ENCODE measurements at regions not wholly inside any gene's neighbourhood (a gene's known extent, or its start where the extent isn't known, plus 50 kb on each side); places are given as distances from the start of the nearest gene placed in this dataset.

DNA sequence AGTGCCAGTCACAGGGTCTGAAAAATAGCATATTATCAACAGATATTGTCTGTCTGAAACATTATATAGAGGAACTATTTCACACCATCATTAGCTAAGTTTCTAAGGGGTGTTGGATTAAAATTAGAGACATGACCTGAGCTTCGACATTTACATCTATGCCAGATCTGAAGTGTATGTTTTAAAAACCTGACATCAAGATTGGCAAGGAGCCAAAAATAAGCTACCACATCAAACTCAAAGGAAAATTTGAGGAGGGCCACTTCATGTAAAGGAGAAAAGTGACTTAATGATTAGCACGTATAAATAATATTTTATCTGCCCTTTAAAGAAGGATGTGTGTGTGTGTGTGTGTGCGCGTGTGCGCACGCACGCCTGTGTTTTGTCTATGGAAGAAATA, 752.0 kb upstream of the GRM7 start:
- H3K27ac ChIP-seq (ENCODE audit: low read depth, low read length), result no peak overlapping the region
- no peaks in the 10 kb centered on the region for H3K4me1 ChIP-seq (ENCODE audit: control insufficient read depth in 2 of 2, insufficient read depth in 2 of 2, low read length in 2 of 2)
- CTCF ChIA-PET, result no interaction called here
- intact Hi-C loops (cut with micrococcal nuclease), result no loop called here
- no peaks in the 10 kb centered on the region for H3K27me3 ChIP-seq (ENCODE audit: control insufficient read depth in 2 of 2, insufficient read depth in 2 of 2, low read length in 2 of 2)
- ATAC-seq (no peak), DNase-seq (no peak)
- Mint-ChIP-seq H3K4me3 (no peak overlapping the region), H3K36me3 (no peaks in the 10 kb centered on the region), H3K4me1 (no peaks in the 10 kb centered on the region), H3K27me3 (no peaks in the 10 kb centered on the region), H3K9me3 (peaks cover 0 to 18% (median 7%) of the 10 kb centered on the region in 11 donors), H3K27ac (no peak overlapping the region)
- H3K9me3 ChIP-seq (ENCODE audit: control insufficient read depth in 2 of 3, low read length in 3 of 3), result no peaks in the 10 kb centered on the region
- no peak overlapping the region for H3K4me3 ChIP-seq (ENCODE audit: low read length)
- POLR2A ChIA-PET, result no interaction called here
- H3K36me3 ChIP-seq (ENCODE audit: control insufficient read depth in 2 of 3, insufficient read depth in 3 of 3, low read length in 3 of 3), result no peaks in the 10 kb centered on the region

DNA sequence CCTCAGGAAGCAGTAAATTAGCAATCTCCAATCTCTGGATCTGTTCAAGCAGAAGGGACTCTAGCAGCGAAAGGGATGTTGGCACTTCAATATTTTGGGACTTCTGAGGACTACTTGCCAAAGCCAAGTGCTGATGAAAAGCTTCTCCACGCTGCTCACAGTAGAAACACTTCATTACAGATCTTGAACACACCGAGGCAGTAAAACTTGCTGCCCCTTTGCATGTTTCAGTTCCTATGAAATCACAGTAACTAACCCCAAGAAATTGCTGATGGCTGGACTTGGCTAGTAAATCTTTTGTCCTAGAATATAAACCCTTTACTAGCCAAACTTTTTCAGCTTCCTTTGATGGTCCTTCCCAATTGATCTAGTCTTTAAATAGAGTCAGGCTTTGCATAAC, 750.5 kb upstream of the GRM7 start:
- peaks cover 0 to 19% (median 4%) of the 10 kb centered on the region in 11 donors for H3K9me3 Mint-ChIP-seq
- no peaks in the 10 kb centered on the region for H3K4me1 Mint-ChIP-seq
- ATAC-seq, result no peak
- Histone ChIP-seq H3K4me3 (ENCODE audit: low read length) (no peak overlapping the region), H3K27me3 (ENCODE audit: control insufficient read depth in 2 of 2, insufficient read depth in 2 of 2, low read length in 2 of 2) (no peaks in the 10 kb centered on the region), H3K4me1 (ENCODE audit: control insufficient read depth in 2 of 2, insufficient read depth in 2 of 2, low read length in 2 of 2) (no peaks in the 10 kb centered on the region), H3K9me3 (ENCODE audit: control insufficient read depth in 2 of 3, low read length in 3 of 3) (no peaks in the 10 kb centered on the region), H3K27ac (ENCODE audit: low read depth, low read length) (no peak overlapping the region), H3K36me3 (ENCODE audit: control insufficient read depth in 2 of 3, insufficient read depth in 3 of 3, low read length in 3 of 3) (no peaks in the 10 kb centered on the region)
- ChIA-PET CTCF (no interaction called here), POLR2A (no interaction called here)
- intact Hi-C loops (cut with micrococcal nuclease), result no loop called here
- no peaks in the 10 kb centered on the region for H3K27me3 Mint-ChIP-seq
- H3K27ac Mint-ChIP-seq, result no peak overlapping the region
- no peaks in the 10 kb centered on the region for H3K36me3 Mint-ChIP-seq
- DNase-seq, result no peak
- H3K4me3 Mint-ChIP-seq, result no peak overlapping the region

DNA sequence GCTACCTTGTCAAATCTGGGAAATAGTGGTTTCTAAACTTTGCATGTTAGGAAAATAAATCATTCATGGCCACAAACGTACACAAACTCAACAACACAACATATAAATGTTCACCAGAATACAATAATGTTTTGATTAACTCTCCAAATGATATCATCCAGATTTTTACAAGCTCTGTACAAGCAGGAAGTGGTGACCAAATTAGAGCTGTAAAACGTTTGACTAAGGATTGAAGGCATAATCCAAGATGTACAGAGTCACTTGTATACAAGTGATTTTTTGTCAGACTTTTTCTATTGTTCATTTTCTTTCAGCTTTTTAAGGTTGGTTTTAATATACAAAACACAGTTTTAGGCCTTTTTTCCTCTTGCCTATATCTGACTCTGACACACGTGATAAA, 748.4 kb upstream of the GRM7 start:
- no peaks in the 10 kb centered on the region for H3K4me1 Mint-ChIP-seq
- ChIA-PET CTCF (no interaction called here), POLR2A (no interaction called here)
- Histone ChIP-seq H3K9me3 (ENCODE audit: control insufficient read depth in 2 of 3, low read length in 3 of 3) (no peaks in the 10 kb centered on the region), H3K27me3 (ENCODE audit: control insufficient read depth in 2 of 2, insufficient read depth in 2 of 2, low read length in 2 of 2) (no peaks in the 10 kb centered on the region), H3K36me3 (ENCODE audit: control insufficient read depth in 2 of 3, insufficient read depth in 3 of 3, low read length in 3 of 3) (no peaks in the 10 kb centered on the region), H3K27ac (ENCODE audit: low read depth, low read length) (no peak overlapping the region), H3K4me1 (ENCODE audit: control insufficient read depth in 2 of 2, insufficient read depth in 2 of 2, low read length in 2 of 2) (no peaks in the 10 kb centered on the region), H3K4me3 (ENCODE audit: low read length) (no peak overlapping the region)
- H3K27me3 Mint-ChIP-seq, result no peaks in the 10 kb centered on the region
- H3K9me3 Mint-ChIP-seq, result peaks cover 0 to 20% (median 0%) of the 10 kb centered on the region in 11 donors
- no peak overlapping the region for H3K27ac Mint-ChIP-seq
- no peak overlapping the region for H3K4me3 Mint-ChIP-seq
- ATAC-seq (no peak), DNase-seq (no peak)
- intact Hi-C loops (cut with micrococcal nuclease), result no loop called here
- H3K36me3 Mint-ChIP-seq, result no peaks in the 10 kb centered on the region

DNA sequence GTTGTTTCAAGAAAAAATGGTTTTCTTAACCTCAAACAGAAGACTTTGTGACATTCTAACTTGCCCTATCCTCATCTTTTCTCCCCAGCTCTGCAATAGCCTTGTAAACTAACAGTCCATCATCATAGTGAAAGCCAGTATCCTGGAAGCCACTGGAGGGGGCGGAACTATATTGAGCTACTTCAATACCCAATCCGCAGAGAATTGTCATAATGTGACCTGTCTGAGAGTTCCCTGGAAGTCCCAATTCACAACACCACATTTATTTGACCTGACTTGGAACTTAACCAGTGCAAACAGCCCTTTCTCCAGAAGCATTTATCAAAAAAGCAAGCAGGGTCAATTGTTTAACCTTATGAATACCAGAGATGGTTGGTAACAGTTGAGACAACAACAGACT, 747.6 kb upstream of the GRM7 start:
- Mint-ChIP-seq H3K27me3 (no peaks in the 10 kb centered on the region), H3K36me3 (no peaks in the 10 kb centered on the region), H3K27ac (no peak overlapping the region), H3K4me1 (no peaks in the 10 kb centered on the region), H3K9me3 (peaks cover 0 to 26% (median 3%) of the 10 kb centered on the region in 11 donors), H3K4me3 (no peak overlapping the region)
- DNase-seq (no peak), ATAC-seq (no peak)
- no peaks in the 10 kb centered on the region for H3K36me3 ChIP-seq (ENCODE audit: control insufficient read depth in 2 of 3, insufficient read depth in 3 of 3, low read length in 3 of 3)
- no peaks in the 10 kb centered on the region for H3K9me3 ChIP-seq (ENCODE audit: control insufficient read depth in 2 of 3, low read length in 3 of 3)
- no peaks in the 10 kb centered on the region for H3K4me1 ChIP-seq (ENCODE audit: control insufficient read depth in 2 of 2, insufficient read depth in 2 of 2, low read length in 2 of 2)
- H3K4me3 ChIP-seq (ENCODE audit: low read length), result no peak overlapping the region
- ChIA-PET CTCF (no interaction called here), POLR2A (no interaction called here)
- no peaks in the 10 kb centered on the region for H3K27me3 ChIP-seq (ENCODE audit: control insufficient read depth in 2 of 2, insufficient read depth in 2 of 2, low read length in 2 of 2)
- intact Hi-C loops (cut with micrococcal nuclease), result no loop called here
- H3K27ac ChIP-seq (ENCODE audit: low read depth, low read length), result no peak overlapping the region

DNA sequence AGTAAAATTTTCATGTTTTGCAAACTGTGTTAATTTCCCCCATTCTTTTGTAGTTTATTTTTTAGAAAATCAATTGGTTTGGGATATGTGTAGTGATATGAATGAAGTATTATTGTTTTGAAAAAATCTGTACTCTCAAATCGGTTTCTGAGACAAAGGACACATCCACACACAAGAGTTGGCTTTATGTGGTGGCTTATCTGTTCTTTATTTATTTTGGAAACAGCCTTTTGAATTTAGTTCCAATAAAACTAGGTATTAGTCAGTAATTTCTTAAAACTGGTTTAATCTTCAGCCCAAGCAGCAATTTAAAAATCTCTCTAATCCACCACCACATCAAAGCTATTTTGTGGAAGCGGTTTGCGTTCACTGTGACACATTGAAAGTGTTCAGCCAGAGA, 741.5 kb upstream of the GRM7 start:
- no peaks in the 10 kb centered on the region for H3K4me1 ChIP-seq (ENCODE audit: control insufficient read depth in 2 of 2, insufficient read depth in 2 of 2, low read length in 2 of 2)
- H3K9me3 ChIP-seq (ENCODE audit: control insufficient read depth in 2 of 3, low read length in 3 of 3), result no peaks in the 10 kb centered on the region
- Mint-ChIP-seq H3K4me1 (no peaks in the 10 kb centered on the region), H3K27me3 (no peaks in the 10 kb centered on the region), H3K4me3 (no peak overlapping the region), H3K36me3 (no peaks in the 10 kb centered on the region), H3K27ac (no peak overlapping the region), H3K9me3 (peaks cover 0 to 18% (median 2%) of the 10 kb centered on the region in 11 donors)
- DNase-seq, result no peak
- ChIA-PET CTCF (no interaction called here), POLR2A (no interaction called here)
- no peak overlapping the region for H3K4me3 ChIP-seq (ENCODE audit: low read length)
- H3K27ac ChIP-seq (ENCODE audit: low read depth, low read length), result no peak overlapping the region
- intact Hi-C loops (cut with micrococcal nuclease), result no loop called here
- no peaks in the 10 kb centered on the region for H3K27me3 ChIP-seq (ENCODE audit: control insufficient read depth in 2 of 2, insufficient read depth in 2 of 2, low read length in 2 of 2)
- H3K36me3 ChIP-seq (ENCODE audit: control insufficient read depth in 2 of 3, insufficient read depth in 3 of 3, low read length in 3 of 3), result no peaks in the 10 kb centered on the region
- ATAC-seq, result no peak

DNA sequence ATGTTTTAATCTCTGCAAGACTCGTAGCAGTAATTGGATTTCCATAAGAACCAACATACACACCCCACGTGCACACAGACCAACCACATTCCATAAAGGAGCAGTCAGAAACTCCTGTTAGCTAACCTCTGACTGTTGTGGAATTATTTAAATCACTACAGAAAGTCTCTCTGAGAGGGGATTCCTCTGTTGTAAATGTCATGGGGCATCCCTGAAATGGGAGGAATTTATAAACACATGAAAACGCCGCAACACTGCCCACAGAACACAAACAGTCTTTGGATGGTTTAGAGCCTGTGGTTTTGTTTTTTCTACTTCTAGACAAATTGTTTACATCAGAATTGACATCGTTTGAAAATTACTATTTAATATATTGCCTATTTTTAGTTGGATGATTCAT, 740.1 kb upstream of the GRM7 start:
- H3K4me3 Mint-ChIP-seq, result no peak overlapping the region
- DNase-seq (no peak), ATAC-seq (no peak)
- H3K36me3 Mint-ChIP-seq, result no peaks in the 10 kb centered on the region
- H3K27me3 ChIP-seq (ENCODE audit: control insufficient read depth in 2 of 2, insufficient read depth in 2 of 2, low read length in 2 of 2), result no peaks in the 10 kb centered on the region
- intact Hi-C loops (cut with micrococcal nuclease), result no loop called here
- peaks cover 0 to 12% (median 2%) of the 10 kb centered on the region in 11 donors for H3K9me3 Mint-ChIP-seq
- POLR2A ChIA-PET, result no interaction called here
- no peaks in the 10 kb centered on the region for H3K9me3 ChIP-seq (ENCODE audit: control insufficient read depth in 2 of 3, low read length in 3 of 3)
- H3K27me3 Mint-ChIP-seq, result no peaks in the 10 kb centered on the region
- no peaks in the 10 kb centered on the region for H3K4me1 ChIP-seq (ENCODE audit: control insufficient read depth in 2 of 2, insufficient read depth in 2 of 2, low read length in 2 of 2)
- H3K36me3 ChIP-seq (ENCODE audit: control insufficient read depth in 2 of 3, insufficient read depth in 3 of 3, low read length in 3 of 3), result no peaks in the 10 kb centered on the region
- H3K27ac Mint-ChIP-seq, result no peak overlapping the region
- no peak overlapping the region for H3K27ac ChIP-seq (ENCODE audit: low read depth, low read length)
- CTCF ChIA-PET, result no interaction called here
- H3K4me1 Mint-ChIP-seq, result no peaks in the 10 kb centered on the region
- no peak overlapping the region for H3K4me3 ChIP-seq (ENCODE audit: low read length)

DNA sequence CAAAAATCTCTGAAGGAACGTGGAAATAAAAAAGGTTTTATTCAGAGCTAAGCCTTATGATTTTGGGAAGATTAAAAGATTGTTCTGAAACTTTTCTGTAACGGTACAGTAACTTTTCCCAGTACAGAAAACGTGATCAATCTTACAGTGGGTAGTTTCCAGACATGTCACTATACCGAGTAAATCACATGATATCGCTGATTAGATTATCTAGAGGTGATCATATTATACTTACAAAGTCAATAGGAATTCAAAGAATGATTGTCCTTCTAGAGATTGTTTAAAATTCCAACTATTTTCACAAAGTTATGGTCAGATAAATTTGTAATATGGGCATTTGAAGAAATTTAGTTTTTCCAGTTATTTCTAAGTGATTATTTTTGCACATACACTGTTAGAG, 736.0 kb upstream of the GRM7 start:
- Histone ChIP-seq H3K36me3 (ENCODE audit: control insufficient read depth in 2 of 3, insufficient read depth in 3 of 3, low read length in 3 of 3) (no peaks in the 10 kb centered on the region), H3K27me3 (ENCODE audit: control insufficient read depth in 2 of 2, insufficient read depth in 2 of 2, low read length in 2 of 2) (no peaks in the 10 kb centered on the region), H3K4me3 (ENCODE audit: low read length) (no peak overlapping the region), H3K27ac (ENCODE audit: low read depth, low read length) (no peak overlapping the region), H3K4me1 (ENCODE audit: control insufficient read depth in 2 of 2, insufficient read depth in 2 of 2, low read length in 2 of 2) (no peaks in the 10 kb centered on the region), H3K9me3 (ENCODE audit: control insufficient read depth in 2 of 3, low read length in 3 of 3) (no peaks in the 10 kb centered on the region)
- ChIA-PET CTCF (no interaction called here), POLR2A (no interaction called here)
- H3K4me1 Mint-ChIP-seq, result no peaks in the 10 kb centered on the region
- no peak overlapping the region for H3K27ac Mint-ChIP-seq
- no peaks in the 10 kb centered on the region for H3K27me3 Mint-ChIP-seq
- H3K4me3 Mint-ChIP-seq, result no peak overlapping the region
- intact Hi-C loops (cut with micrococcal nuclease), result no loop called here
- no peak for ATAC-seq
- DNase-seq, result no peak
- H3K9me3 Mint-ChIP-seq, result peaks cover 0 to 22% (median 6%) of the 10 kb centered on the region in 11 donors
- H3K36me3 Mint-ChIP-seq, result no peaks in the 10 kb centered on the region

Data from naive thymus-derived CD4-positive, alpha-beta T cell (primary cell).